ENCODE measurements at regions not wholly inside any gene's neighbourhood (a gene's known extent, or its start where the extent isn't known, plus 50 kb on each side); places are given as distances from the start of the nearest gene placed in this dataset.
A peak's percentile ranks its signal among the peaks of the same experiment; 100 is the strongest.

- no peak for DNase-seq
Observed at GRCh38 chr2:158905784-158906183, 62.7 kb upstream of the TANC1 start.

GRCh38 chr2:158907926-158908456, 60.4 kb upstream of the TANC1 start:
- no peak for DNase-seq

GRCh38 chr2:158912112-158912511, 56.3 kb upstream of the TANC1 start:
- peak; percentile 53 for DNase-seq

- no peak for DNase-seq
Observed at GRCh38 chr2:158912765-158913164, 55.7 kb upstream of the TANC1 start.

GRCh38 chr2:158914066-158914465, 54.4 kb upstream of the TANC1 start:
- DNase-seq = no peak

GRCh38 chr2:158914731-158915130, 53.7 kb upstream of the TANC1 start:
- DNase-seq = no peak

GRCh38 chr2:158917121-158917520, 51.3 kb upstream of the TANC1 start:
- no peak for DNase-seq

GRCh38 chr2:158918452-158918851, 50.0 kb upstream of the TANC1 start:
- peak; percentile 15 for DNase-seq

All from hematopoietic multipotent progenitor cell treated with erythropoietin and hydrocortisone succinate and interleukin-3 and kit ligand, for 4 days (in vitro differentiated cells).